ENCODE measurements at regions not wholly inside any gene's neighbourhood (a gene's known extent, or its start where the extent isn't known, plus 50 kb on each side); places are given as distances from the start of the nearest gene placed in this dataset.

DNA sequence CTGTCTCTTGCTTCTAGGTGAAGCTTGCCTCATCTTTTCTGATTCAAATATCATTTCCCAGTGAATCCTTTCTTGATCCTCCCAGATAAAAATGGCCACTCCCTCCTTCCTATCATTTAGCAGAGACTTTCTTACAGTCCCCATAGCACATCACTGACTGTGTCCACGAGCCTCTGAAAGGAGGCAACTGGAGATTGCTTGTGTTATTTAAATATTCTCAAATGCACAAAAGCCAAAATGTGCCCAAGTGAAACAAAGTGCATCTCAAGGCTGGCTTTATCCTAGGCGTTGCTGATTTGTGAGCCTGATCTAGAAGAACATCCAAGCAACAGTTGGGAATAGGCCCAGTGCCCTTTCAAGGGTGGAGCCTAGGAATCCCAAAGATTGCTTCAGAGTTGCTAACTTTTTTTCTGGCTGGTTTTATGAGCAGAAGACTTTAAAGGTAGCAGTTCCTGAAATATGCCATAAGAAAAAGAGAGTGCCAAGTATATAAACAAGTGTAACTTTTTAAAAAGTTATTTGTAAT lies 393.6 kb downstream of the CD83 start:
- no peak for TF ChIP-seq SIN3A (IDR thresholded peaks at IDR 0.05; ENCODE audit: borderline replicate concordance, insufficient read depth, low read length)
- no peak for TF ChIP-seq TAF1 (IDR thresholded peaks at IDR 0.05; ENCODE audit: borderline replicate concordance, insufficient read depth, low read length)
- no peak for TF ChIP-seq POLR2AphosphoS5 (IDR thresholded peaks at IDR 0.05; ENCODE audit: low read depth, low read length)
- TF ChIP-seq, protein P1, sequence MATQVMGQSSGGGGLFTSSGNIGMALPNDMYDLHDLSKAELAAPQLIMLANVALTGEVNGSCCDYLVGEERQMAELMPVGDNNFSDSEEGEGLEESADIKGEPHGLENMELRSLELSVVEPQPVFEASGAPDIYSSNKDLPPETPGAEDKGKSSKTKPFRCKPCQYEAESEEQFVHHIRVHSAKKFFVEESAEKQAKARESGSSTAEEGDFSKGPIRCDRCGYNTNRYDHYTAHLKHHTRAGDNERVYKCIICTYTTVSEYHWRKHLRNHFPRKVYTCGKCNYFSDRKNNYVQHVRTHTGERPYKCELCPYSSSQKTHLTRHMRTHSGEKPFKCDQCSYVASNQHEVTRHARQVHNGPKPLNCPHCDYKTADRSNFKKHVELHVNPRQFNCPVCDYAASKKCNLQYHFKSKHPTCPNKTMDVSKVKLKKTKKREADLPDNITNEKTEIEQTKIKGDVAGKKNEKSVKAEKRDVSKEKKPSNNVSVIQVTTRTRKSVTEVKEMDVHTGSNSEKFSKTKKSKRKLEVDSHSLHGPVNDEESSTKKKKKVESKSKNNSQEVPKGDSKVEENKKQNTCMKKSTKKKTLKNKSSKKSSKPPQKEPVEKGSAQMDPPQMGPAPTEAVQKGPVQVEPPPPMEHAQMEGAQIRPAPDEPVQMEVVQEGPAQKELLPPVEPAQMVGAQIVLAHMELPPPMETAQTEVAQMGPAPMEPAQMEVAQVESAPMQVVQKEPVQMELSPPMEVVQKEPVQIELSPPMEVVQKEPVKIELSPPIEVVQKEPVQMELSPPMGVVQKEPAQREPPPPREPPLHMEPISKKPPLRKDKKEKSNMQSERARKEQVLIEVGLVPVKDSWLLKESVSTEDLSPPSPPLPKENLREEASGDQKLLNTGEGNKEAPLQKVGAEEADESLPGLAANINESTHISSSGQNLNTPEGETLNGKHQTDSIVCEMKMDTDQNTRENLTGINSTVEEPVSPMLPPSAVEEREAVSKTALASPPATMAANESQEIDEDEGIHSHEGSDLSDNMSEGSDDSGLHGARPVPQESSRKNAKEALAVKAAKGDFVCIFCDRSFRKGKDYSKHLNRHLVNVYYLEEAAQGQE (IDR thresholded peaks at IDR 0.05; ENCODE audit: insufficient read depth in 1 of 2, low read depth in 2 of 2, low read length in 2 of 2): no peak

DNA sequence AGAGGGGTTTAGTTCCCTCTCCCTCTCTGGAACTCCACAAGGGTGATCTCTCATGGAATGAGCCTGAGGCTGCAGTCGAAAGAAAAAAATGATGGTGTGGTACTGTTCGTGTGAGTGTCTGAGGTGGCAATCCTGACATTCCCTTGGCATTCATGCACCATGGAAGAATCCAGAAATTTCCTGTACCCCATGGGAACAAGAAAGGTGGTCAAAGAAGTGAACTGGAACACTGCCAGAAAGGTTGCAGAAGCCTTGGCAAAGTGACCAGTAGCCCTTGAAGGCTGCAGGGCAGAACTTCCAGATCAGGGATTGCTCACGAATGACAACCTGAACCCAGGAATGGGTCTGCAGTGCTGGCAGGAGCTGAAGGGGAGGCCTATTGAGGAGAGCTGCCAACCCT lies 394.7 kb downstream of the CD83 start:
- no peak for TF ChIP-seq TAF1 (IDR thresholded peaks at IDR 0.05; ENCODE audit: borderline replicate concordance, insufficient read depth, low read length)
- TF ChIP-seq, protein P1 (IDR thresholded peaks at IDR 0.05; ENCODE audit: insufficient read depth in 1 of 2, low read depth in 2 of 2, low read length in 2 of 2): no peak
- TF ChIP-seq SIN3A (IDR thresholded peaks at IDR 0.05; ENCODE audit: borderline replicate concordance, insufficient read depth, low read length): no peak
- no peak for TF ChIP-seq POLR2AphosphoS5 (IDR thresholded peaks at IDR 0.05; ENCODE audit: low read depth, low read length)
- TF ChIP-seq FOXP2 (optimal IDR thresholded peaks at IDR 0.05; ENCODE audit: borderline replicate concordance, extremely low read depth, extremely low read length, insufficient read depth): no peak

DNA sequence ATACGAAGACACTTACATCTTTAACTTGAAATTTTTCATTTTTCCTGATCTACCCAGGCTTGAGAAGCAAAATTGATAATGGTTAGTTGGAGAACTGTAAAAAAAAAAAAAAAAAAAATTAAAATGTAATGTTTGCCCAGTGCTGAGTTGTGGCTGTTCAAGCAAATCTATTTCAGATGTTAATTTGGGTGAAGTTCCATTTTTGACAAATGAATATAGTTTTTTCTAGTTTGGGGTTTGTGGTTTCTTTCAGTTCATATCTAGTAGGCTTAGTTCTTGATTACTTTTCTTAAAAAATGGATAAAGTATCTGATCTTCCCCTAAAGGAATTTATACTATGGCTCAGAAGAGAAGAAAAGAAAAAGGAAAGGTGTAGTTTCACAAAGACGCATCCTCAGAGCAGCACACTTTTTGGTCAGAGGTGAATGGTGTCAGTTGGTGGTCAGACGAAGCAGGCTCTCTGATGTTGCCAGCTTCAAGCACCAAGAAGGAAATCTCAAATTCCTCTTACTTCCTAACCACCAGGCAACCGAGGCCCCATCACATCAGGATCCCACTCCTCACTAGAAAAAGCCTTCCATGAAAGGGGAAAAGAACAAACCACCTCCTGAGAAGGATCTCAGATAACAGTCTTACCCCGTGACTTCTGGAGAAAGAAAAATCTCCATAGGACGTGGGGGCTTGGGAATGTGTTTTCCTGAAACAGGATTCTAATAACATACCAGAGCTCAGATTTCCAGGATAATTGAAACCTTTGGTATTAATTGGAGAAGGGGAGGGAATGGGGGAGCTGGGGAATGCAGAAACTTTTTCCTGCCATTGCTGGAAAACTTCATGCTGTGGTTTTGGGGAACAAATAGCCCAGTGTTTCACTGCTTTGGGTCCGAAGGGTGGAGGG lies 396.2 kb downstream of the CD83 start:
- TF ChIP-seq SIN3A (IDR thresholded peaks at IDR 0.05; ENCODE audit: borderline replicate concordance, insufficient read depth, low read length) (no peak), FOXP2 (optimal IDR thresholded peaks at IDR 0.05; ENCODE audit: borderline replicate concordance, extremely low read depth, extremely low read length, insufficient read depth) (no peak), TAF1 (IDR thresholded peaks at IDR 0.05; ENCODE audit: borderline replicate concordance, insufficient read depth, low read length) (no peak), POLR2AphosphoS5 (IDR thresholded peaks at IDR 0.05; ENCODE audit: low read depth, low read length) (no peak)
- TF ChIP-seq, protein P1 (IDR thresholded peaks at IDR 0.05; ENCODE audit: insufficient read depth in 1 of 2, low read depth in 2 of 2, low read length in 2 of 2): no peak

DNA sequence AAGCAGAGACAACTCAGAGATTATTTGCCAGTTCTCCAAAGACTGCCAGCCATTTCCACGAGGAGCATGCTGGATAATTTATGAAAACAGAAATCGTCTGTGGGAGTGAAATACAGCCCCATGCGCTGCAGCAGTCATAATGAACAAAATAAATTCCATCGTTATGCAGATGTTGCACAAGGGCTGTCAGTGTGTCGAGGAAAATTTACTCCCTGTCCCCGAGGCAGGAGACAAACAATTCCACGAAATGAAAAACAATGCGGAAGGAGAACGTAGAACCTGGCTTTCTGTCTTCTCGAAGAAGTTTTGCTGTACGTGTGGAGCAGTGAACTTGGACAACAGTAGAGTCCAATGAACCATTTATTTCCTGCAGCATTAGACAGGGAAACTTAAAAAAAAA lies 399.4 kb downstream of the CD83 start:
- TF ChIP-seq, protein P1 (IDR thresholded peaks at IDR 0.05; ENCODE audit: insufficient read depth in 1 of 2, low read depth in 2 of 2, low read length in 2 of 2): no peak
- TF ChIP-seq SIN3A (IDR thresholded peaks at IDR 0.05; ENCODE audit: borderline replicate concordance, insufficient read depth, low read length): no peak
- no peak for TF ChIP-seq FOXP2 (optimal IDR thresholded peaks at IDR 0.05; ENCODE audit: borderline replicate concordance, extremely low read depth, extremely low read length, insufficient read depth)
- TF ChIP-seq POLR2AphosphoS5 (IDR thresholded peaks at IDR 0.05; ENCODE audit: low read depth, low read length): no peak
- no peak for TF ChIP-seq TAF1 (IDR thresholded peaks at IDR 0.05; ENCODE audit: borderline replicate concordance, insufficient read depth, low read length)
